ENCODE measurements at regions not wholly inside any gene's neighbourhood (a gene's known extent, or its start where the extent isn't known, plus 50 kb on each side); places are given as distances from the start of the nearest gene placed in this dataset.

GRCh38 chr1:56084246-56084645 lies 495.1 kb downstream of the PLPP3 start:
- no peak for TF ChIP-seq CTCF (IDR thresholded peaks at IDR 0.05; ENCODE audit: low read length)
- no peak for TF ChIP-seq EZH2 (IDR thresholded peaks at IDR 0.05; ENCODE audit: borderline replicate concordance, low read length)
